MCF 10A (cell line): ENCODE measurements at regions not wholly inside any gene's neighbourhood (a gene's known extent, or its start where the extent isn't known, plus 50 kb on each side); places are given as distances from the start of the nearest gene placed in this dataset.

ENCODE experiments used
- BruUV-seq: library from RNA; stranded (reverse); fragments of 400-500 nt; replicated peaks from 2 replicates; lab custom pipeline; 2021; lab: Mats Ljungman, UMichigan
- CTCF ChIA-PET: fragments of 300-600 bp; sonication (Branson Sonifier 250); formaldehyde crosslinking; extraction: SDS; loops from one replicate; lab custom pipeline; 2021; ENCODE audit warnings: antibody characterized with exemption, inconsistent platforms; lab: Yijun Ruan, JAX
- POLR2A ChIA-PET: fragments of 300-600, 350-650 bp; sonication (Branson Sonifier 250); formaldehyde crosslinking; extraction: SDS; loops from one replicate; lab custom pipeline; 2020; ENCODE audit warnings: antibody characterized with exemption, inconsistent platforms; lab: Yijun Ruan, JAX
- DNase-seq: peaks from one replicate; pipeline ENCODE4 v3.0.0-alpha.2; 2018; ENCODE audit not compliant: unreplicated experiment
- H3K27ac Mint-ChIP-seq: one replicate; pipeline ENCODE4 v1.8.0; 2022; ENCODE audit warnings: mild to moderate bottlenecking, low read depth, mixed read lengths; ENCODE audit not compliant: unreplicated experiment
- H3K27me3 Mint-ChIP-seq: one replicate; pipeline ENCODE4 v1.8.0; 2022; ENCODE audit warnings: mixed read lengths; ENCODE audit not compliant: insufficient read depth, unreplicated experiment
- H3K36me3 Mint-ChIP-seq: one replicate; pipeline ENCODE4 v1.8.0; 2022; ENCODE audit warnings: mild to moderate bottlenecking, moderate library complexity, mixed read lengths; ENCODE audit not compliant: insufficient read depth, unreplicated experiment
- H3K4me1 Mint-ChIP-seq: one replicate; pipeline ENCODE4 v1.8.0; 2022; ENCODE audit warnings: mixed read lengths; ENCODE audit not compliant: insufficient read depth, unreplicated experiment
- H3K4me3 Mint-ChIP-seq: one replicate; pipeline ENCODE4 v1.8.0; 2022; ENCODE audit warnings: mild to moderate bottlenecking, moderate library complexity, mixed read lengths; ENCODE audit not compliant: unreplicated experiment
- H3K9me3 Mint-ChIP-seq: one replicate; pipeline ENCODE4 v1.8.0; 2022; ENCODE audit warnings: mixed read lengths; ENCODE audit not compliant: unreplicated experiment
- intact Hi-C: fragments of 100-400 bp; cut with micrococcal nuclease; formaldehyde crosslinking; loops from 2 replicates; pipeline ENCODE4 v1.14.1; 2022
- TF ChIP-seq, protein P1 (sequence below): fragments of 200-600 bp; IDR thresholded peaks from one replicate; pipeline ENCODE4 v1.8.0; 2022; ENCODE audit warnings: antibody characterized with exemption, mild to moderate bottlenecking; ENCODE audit not compliant: unreplicated experiment

DNA sequence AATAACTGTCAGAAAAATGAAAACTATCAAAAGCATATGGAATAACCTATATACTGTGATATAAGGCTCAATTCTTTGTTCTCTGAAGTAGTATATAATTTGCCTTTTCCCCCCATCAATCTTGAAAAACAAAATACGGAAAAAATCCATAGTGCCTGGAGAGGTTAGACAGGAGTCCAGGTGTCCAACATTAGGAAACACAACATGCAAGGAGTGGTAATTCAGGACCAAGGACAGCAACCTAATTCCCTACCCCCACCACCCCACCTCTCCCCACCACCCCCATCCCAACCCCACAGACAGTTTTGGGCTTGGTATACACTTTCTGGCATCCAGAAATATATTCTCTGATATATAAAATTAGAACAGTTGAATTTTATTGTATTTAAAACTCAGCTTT is 55.1 kb upstream of the SLC25A26 start:
- intact Hi-C loops = no loop called here
- H3K4me1 Mint-ChIP-seq = no peaks in the 10 kb centered on the region
- H3K9me3 Mint-ChIP-seq = no peaks in the 10 kb centered on the region
- peak; percentile 5 for DNase-seq
- ChIA-PET CTCF (interaction anchor here (0.6 to 0.9 kb wide), 3 partner anchors 26 to 542 kb away, joined by 3 to 4 read pairs (median 3); no protein-coding TSS in a partner anchor), POLR2A (no interaction called here)
- TF ChIP-seq, protein P1, sequence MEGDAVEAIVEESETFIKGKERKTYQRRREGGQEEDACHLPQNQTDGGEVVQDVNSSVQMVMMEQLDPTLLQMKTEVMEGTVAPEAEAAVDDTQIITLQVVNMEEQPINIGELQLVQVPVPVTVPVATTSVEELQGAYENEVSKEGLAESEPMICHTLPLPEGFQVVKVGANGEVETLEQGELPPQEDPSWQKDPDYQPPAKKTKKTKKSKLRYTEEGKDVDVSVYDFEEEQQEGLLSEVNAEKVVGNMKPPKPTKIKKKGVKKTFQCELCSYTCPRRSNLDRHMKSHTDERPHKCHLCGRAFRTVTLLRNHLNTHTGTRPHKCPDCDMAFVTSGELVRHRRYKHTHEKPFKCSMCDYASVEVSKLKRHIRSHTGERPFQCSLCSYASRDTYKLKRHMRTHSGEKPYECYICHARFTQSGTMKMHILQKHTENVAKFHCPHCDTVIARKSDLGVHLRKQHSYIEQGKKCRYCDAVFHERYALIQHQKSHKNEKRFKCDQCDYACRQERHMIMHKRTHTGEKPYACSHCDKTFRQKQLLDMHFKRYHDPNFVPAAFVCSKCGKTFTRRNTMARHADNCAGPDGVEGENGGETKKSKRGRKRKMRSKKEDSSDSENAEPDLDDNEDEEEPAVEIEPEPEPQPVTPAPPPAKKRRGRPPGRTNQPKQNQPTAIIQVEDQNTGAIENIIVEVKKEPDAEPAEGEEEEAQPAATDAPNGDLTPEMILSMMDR = no peak
- H3K27me3 Mint-ChIP-seq = peaks cover 26% of the 10 kb centered on the region
- H3K36me3 Mint-ChIP-seq = no peaks in the 10 kb centered on the region
- H3K4me3 Mint-ChIP-seq = no peak overlapping the region
- BruUV-seq = no TSS peak
- no peak overlapping the region for H3K27ac Mint-ChIP-seq

- CTCF ChIA-PET = interaction anchor here (0.6 kb wide), 1 partner anchor 723 kb away, joined by 3 read pairs; no protein-coding TSS in a partner anchor
- POLR2A ChIA-PET = interaction anchor here (1.0 kb wide), 1 partner anchor 18 kb away, joined by 3 read pairs; no protein-coding TSS in a partner anchor
Observed at GRCh38 chr3:66164155-66164554, 56.6 kb upstream of the SLC25A26 start.

DNA sequence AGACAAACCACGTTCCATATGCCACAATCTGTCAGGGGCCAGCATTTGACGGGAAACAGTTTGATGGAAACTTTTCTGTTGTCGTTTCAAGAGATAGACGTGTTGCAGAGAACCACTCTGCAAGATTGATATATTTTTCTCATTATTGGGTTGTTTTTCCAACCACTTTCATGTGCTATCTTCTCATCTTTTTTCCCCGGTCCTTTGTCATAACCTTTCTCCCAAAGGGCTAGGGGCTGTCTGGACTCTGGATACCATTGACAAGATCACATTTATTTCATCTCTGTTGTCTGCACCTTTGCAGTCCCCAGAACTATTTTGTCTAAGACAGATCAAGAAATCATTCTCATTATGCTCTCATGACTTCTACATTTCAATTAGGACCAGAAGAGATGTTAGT is 57.6 kb upstream of the SLC25A26 start:
- peaks cover 14% of the 10 kb centered on the region for H3K27me3 Mint-ChIP-seq
- H3K36me3 Mint-ChIP-seq = no peaks in the 10 kb centered on the region
- no peaks in the 10 kb centered on the region for H3K9me3 Mint-ChIP-seq
- no peak overlapping the region for H3K4me3 Mint-ChIP-seq
- intact Hi-C loops = no loop called here
- BruUV-seq = no TSS peak
- ChIA-PET POLR2A (no interaction called here), CTCF (interaction anchor here (0.7 to 0.9 kb wide), 2 partner anchors 47 to 1630 kb away, joined by 3 read pairs; no protein-coding TSS in a partner anchor)
- no peak for DNase-seq
- H3K27ac Mint-ChIP-seq = no peak overlapping the region
- H3K4me1 Mint-ChIP-seq = no peaks in the 10 kb centered on the region
- TF ChIP-seq, protein P1 = no peak

More at GRCh38 chr3:66164155-66164554, 56.6 kb upstream of the SLC25A26 start:
- H3K27ac Mint-ChIP-seq = no peak overlapping the region
- BruUV-seq = no TSS peak
- peaks cover 19% of the 10 kb centered on the region for H3K27me3 Mint-ChIP-seq
- DNase-seq = no peak
- no peaks in the 10 kb centered on the region for H3K9me3 Mint-ChIP-seq
- H3K4me1 Mint-ChIP-seq = no peaks in the 10 kb centered on the region
- no peak overlapping the region for H3K4me3 Mint-ChIP-seq
- intact Hi-C loops = no loop called here
- TF ChIP-seq, protein P1 = no peak
- H3K36me3 Mint-ChIP-seq = no peaks in the 10 kb centered on the region

- H3K36me3 Mint-ChIP-seq = no peaks in the 10 kb centered on the region
- H3K9me3 Mint-ChIP-seq = no peaks in the 10 kb centered on the region
- intact Hi-C loops = no loop called here
- ChIA-PET POLR2A (no interaction called here), CTCF (interaction anchor here (0.7 to 0.9 kb wide), 2 partner anchors 46 to 1629 kb away, joined by 3 read pairs; no protein-coding TSS in a partner anchor)
- peaks cover 14% of the 10 kb centered on the region for H3K27me3 Mint-ChIP-seq
- DNase-seq = no peak
- no peak overlapping the region for H3K27ac Mint-ChIP-seq
- TF ChIP-seq, protein P1 = no peak
- no peaks in the 10 kb centered on the region for H3K4me1 Mint-ChIP-seq
- H3K4me3 Mint-ChIP-seq = no peak overlapping the region
- BruUV-seq = no TSS peak
Observed at GRCh38 chr3:66162766-66163165, 58.0 kb upstream of the SLC25A26 start.
